ENCODE measurements at regions not wholly inside any gene's neighbourhood (a gene's known extent, or its start where the extent isn't known, plus 50 kb on each side); places are given as distances from the start of the nearest gene placed in this dataset.

GRCh38 chr4:123469245-123469644, 72.7 kb downstream of the SPRY1 start:
- Histone ChIP-seq H2AFZ (ENCODE audit: low read depth, low read length) (no peak overlapping the region), H3K9ac (ENCODE audit: low read length) (no peak overlapping the region), H3K79me2 (replicated peaks; ENCODE audit: insufficient read depth, low read length) (no peaks in the 10 kb centered on the region), H3F3A (ENCODE audit: insufficient read depth, low read length, poor library complexity, severe bottlenecking) (no peaks in the 10 kb centered on the region), H3K9me2 (ENCODE audit: insufficient read depth, low read length) (no peaks in the 10 kb centered on the region), H3K9me3 (ENCODE audit: low read length) (no peaks in the 10 kb centered on the region), H3K36me3 (ENCODE audit: insufficient read depth, low read length) (no peaks in the 10 kb centered on the region), H3K27ac (ENCODE audit: low read length) (no peak overlapping the region), H4K20me1 (ENCODE audit: insufficient read depth) (no peaks in the 10 kb centered on the region), H3K4me3 (ENCODE audit: low read length) (no peak overlapping the region), H3K27me3 (ENCODE audit: insufficient read depth, low read depth, low read length) (no peaks in the 10 kb centered on the region), H3K4me2 (ENCODE audit: low read length) (no peak overlapping the region)
- TF ChIP-seq, protein P1, sequence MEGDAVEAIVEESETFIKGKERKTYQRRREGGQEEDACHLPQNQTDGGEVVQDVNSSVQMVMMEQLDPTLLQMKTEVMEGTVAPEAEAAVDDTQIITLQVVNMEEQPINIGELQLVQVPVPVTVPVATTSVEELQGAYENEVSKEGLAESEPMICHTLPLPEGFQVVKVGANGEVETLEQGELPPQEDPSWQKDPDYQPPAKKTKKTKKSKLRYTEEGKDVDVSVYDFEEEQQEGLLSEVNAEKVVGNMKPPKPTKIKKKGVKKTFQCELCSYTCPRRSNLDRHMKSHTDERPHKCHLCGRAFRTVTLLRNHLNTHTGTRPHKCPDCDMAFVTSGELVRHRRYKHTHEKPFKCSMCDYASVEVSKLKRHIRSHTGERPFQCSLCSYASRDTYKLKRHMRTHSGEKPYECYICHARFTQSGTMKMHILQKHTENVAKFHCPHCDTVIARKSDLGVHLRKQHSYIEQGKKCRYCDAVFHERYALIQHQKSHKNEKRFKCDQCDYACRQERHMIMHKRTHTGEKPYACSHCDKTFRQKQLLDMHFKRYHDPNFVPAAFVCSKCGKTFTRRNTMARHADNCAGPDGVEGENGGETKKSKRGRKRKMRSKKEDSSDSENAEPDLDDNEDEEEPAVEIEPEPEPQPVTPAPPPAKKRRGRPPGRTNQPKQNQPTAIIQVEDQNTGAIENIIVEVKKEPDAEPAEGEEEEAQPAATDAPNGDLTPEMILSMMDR (IDR thresholded peaks at IDR 0.05; ENCODE audit: poor library complexity, severe bottlenecking) = no peak
- TF ChIP-seq POLR2AphosphoS5 (IDR thresholded peaks at IDR 0.05) (no peak), SMC3 (conservative IDR thresholded peaks at IDR 0.05; ENCODE audit: poor library complexity) (no peak), MXI1 (conservative IDR thresholded peaks at IDR 0.05; ENCODE audit: poor library complexity, severe bottlenecking) (no peak), RAD21 (conservative IDR thresholded peaks at IDR 0.05) (no peak), EP300 (conservative IDR thresholded peaks at IDR 0.05; ENCODE audit: poor library complexity, severe bottlenecking) (no peak), EZH2 (IDR thresholded peaks at IDR 0.05; ENCODE audit: borderline replicate concordance, insufficient read depth, low read length, poor library complexity, severe bottlenecking) (no peak), TAF1 (IDR thresholded peaks at IDR 0.05; ENCODE audit: low read depth) (no peak), REST (IDR thresholded peaks at IDR 0.05; ENCODE audit: borderline replicate concordance) (no peak)

- Histone ChIP-seq H3K27me3 (ENCODE audit: insufficient read depth, low read depth, low read length) (no peaks in the 10 kb centered on the region), H3K79me2 (replicated peaks; ENCODE audit: insufficient read depth, low read length) (no peaks in the 10 kb centered on the region), H3K4me2 (ENCODE audit: low read length) (no peak overlapping the region), H2AFZ (ENCODE audit: low read depth, low read length) (no peak overlapping the region), H4K20me1 (ENCODE audit: insufficient read depth) (no peaks in the 10 kb centered on the region), H3K9me3 (ENCODE audit: low read length) (no peaks in the 10 kb centered on the region), H3K9me2 (ENCODE audit: insufficient read depth, low read length) (no peaks in the 10 kb centered on the region), H3K9ac (ENCODE audit: low read length) (no peak overlapping the region), H3K36me3 (ENCODE audit: insufficient read depth, low read length) (no peaks in the 10 kb centered on the region), H3F3A (ENCODE audit: insufficient read depth, low read length, poor library complexity, severe bottlenecking) (no peaks in the 10 kb centered on the region), H3K4me3 (ENCODE audit: low read length) (no peak overlapping the region), H3K27ac (ENCODE audit: low read length) (no peak overlapping the region)
- TF ChIP-seq TAF1 (IDR thresholded peaks at IDR 0.05; ENCODE audit: low read depth) = no peak
- no peak for TF ChIP-seq POLR2AphosphoS5 (IDR thresholded peaks at IDR 0.05)
- no peak for TF ChIP-seq RAD21 (conservative IDR thresholded peaks at IDR 0.05)
- no peak for TF ChIP-seq REST (IDR thresholded peaks at IDR 0.05; ENCODE audit: borderline replicate concordance)
- TF ChIP-seq, protein P1 (IDR thresholded peaks at IDR 0.05; ENCODE audit: poor library complexity, severe bottlenecking) = no peak
- TF ChIP-seq EP300 (conservative IDR thresholded peaks at IDR 0.05; ENCODE audit: poor library complexity, severe bottlenecking) = no peak
- no peak for TF ChIP-seq MXI1 (conservative IDR thresholded peaks at IDR 0.05; ENCODE audit: poor library complexity, severe bottlenecking)
- TF ChIP-seq SMC3 (conservative IDR thresholded peaks at IDR 0.05; ENCODE audit: poor library complexity) = no peak
- no peak for TF ChIP-seq EZH2 (IDR thresholded peaks at IDR 0.05; ENCODE audit: borderline replicate concordance, insufficient read depth, low read length, poor library complexity, severe bottlenecking)
Measured at GRCh38 chr4:123469696-123470095, 73.1 kb downstream of the SPRY1 start.

Data from neural cell (in vitro differentiated cells).